Erythroblast (primary cell): ENCODE measurements at regions not wholly inside any gene's neighbourhood (a gene's known extent, or its start where the extent isn't known, plus 50 kb on each side); places are given as distances from the start of the nearest gene placed in this dataset.

Experiments
- GATA1 ChIP-seq: IDR thresholded peaks from 2 replicates; pipeline ENCODE4 v1.6.1; 2011; ENCODE audit warnings: low read depth, mild to moderate bottlenecking, control low read depth, low read length, moderate library complexity
- POLR2A ChIP-seq: IDR thresholded peaks from 2 replicates; pipeline ENCODE4 v1.6.1; 2011; ENCODE audit warnings: mild to moderate bottlenecking, low read length

GRCh38 chr3:144687862-144688261 is 716.2 kb downstream of the DIPK2A start:
- no peak for TF ChIP-seq POLR2A
- TF ChIP-seq GATA1, result no peak
